Cardiac fibroblast (primary cell): ENCODE measurements at regions not wholly inside any gene's neighbourhood (a gene's known extent, or its start where the extent isn't known, plus 50 kb on each side); places are given as distances from the start of the nearest gene placed in this dataset.

Experiments used
- DNase-seq, 2 donors: peaks; one replicate each; pipeline versions ENCODE4 v3.0.0 to v3.0.0-alpha.2; 2010; ENCODE audit warnings: low read depth in 2 of 2
- H3K4me3 ChIP-seq, 2 donors: replicated peaks in 1 of 2; 1 replicate in 1 of 2; 2 replicates in 1 of 2; pipeline ENCODE4 v1.5.1; 2011; ENCODE audit warnings: low read depth in 2 of 2, low read length in 2 of 2, mild to moderate bottlenecking in 2 of 2, moderate library complexity in 1 of 2
- TF ChIP-seq, protein P1 (sequence below): IDR thresholded peaks from one replicate; pipeline ENCODE4 v1.5.1; 2011; ENCODE audit warnings: low read depth, mild to moderate bottlenecking, low read length, inconsistent platforms

DNA sequence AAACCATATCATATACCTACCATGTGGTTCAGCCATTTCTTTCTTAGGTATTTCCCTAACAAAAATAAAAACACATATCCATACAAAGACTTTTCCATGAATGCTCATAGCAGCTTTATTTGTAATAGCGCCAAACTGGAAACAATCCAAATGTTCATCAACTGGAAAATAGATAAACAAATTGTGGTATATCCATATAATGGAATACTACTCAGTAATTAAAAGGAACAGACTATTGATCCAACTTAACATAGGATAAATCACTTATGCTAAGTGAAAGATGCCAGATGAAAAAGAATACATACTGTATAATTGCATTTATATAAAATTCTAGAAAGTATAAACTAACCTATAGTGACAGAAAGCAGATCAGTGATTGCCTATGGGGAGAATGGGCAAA is 323.3 kb downstream of the BUD13 start:
- no peak overlapping the region for H3K4me3 ChIP-seq
- no peak for DNase-seq
- TF ChIP-seq, protein P1, sequence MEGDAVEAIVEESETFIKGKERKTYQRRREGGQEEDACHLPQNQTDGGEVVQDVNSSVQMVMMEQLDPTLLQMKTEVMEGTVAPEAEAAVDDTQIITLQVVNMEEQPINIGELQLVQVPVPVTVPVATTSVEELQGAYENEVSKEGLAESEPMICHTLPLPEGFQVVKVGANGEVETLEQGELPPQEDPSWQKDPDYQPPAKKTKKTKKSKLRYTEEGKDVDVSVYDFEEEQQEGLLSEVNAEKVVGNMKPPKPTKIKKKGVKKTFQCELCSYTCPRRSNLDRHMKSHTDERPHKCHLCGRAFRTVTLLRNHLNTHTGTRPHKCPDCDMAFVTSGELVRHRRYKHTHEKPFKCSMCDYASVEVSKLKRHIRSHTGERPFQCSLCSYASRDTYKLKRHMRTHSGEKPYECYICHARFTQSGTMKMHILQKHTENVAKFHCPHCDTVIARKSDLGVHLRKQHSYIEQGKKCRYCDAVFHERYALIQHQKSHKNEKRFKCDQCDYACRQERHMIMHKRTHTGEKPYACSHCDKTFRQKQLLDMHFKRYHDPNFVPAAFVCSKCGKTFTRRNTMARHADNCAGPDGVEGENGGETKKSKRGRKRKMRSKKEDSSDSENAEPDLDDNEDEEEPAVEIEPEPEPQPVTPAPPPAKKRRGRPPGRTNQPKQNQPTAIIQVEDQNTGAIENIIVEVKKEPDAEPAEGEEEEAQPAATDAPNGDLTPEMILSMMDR = no peak

DNA sequence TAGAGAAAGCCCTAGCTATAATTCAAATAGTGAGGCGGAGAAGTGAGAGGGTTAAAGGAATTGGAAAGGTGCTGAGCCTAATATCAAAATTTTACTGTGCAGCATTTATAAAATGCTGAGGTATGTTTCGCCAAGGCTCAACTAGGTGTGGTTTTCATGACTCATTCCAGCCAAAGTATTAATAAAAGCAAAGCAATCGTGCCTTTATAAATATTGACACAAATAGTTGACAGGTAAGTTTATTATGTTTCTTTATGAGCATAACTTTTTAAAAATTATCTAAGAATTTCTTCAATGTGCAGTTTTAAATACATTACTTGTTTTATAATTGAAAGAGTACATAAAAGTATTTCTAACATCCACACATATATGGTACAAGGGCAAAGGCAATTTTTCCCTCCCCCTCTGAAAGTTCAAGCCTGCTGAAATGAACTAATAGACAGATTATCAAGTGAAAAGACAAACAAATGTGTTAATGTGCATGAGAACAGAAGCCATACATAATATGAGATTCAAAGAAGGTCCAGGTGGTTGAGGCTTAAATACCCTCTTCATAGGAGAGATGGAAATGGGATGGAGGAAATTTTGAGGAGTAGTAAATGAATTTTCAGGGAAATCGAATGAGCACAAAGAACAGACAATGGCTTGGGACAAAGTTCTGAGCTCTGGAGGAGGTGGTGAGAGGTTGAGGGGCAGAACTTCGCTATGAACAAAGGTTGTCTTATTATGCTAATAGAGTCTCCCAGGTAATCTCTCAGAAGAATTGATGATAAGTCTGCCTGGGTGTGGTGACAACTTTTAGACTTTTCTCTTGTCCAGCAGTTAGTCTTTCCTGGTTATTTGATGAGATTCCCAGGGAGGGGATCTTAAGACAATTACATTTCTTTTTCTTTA is 326.5 kb downstream of the BUD13 start:
- TF ChIP-seq, protein P1 = no peak
- H3K4me3 ChIP-seq = no peak overlapping the region
- no peak for DNase-seq

DNA sequence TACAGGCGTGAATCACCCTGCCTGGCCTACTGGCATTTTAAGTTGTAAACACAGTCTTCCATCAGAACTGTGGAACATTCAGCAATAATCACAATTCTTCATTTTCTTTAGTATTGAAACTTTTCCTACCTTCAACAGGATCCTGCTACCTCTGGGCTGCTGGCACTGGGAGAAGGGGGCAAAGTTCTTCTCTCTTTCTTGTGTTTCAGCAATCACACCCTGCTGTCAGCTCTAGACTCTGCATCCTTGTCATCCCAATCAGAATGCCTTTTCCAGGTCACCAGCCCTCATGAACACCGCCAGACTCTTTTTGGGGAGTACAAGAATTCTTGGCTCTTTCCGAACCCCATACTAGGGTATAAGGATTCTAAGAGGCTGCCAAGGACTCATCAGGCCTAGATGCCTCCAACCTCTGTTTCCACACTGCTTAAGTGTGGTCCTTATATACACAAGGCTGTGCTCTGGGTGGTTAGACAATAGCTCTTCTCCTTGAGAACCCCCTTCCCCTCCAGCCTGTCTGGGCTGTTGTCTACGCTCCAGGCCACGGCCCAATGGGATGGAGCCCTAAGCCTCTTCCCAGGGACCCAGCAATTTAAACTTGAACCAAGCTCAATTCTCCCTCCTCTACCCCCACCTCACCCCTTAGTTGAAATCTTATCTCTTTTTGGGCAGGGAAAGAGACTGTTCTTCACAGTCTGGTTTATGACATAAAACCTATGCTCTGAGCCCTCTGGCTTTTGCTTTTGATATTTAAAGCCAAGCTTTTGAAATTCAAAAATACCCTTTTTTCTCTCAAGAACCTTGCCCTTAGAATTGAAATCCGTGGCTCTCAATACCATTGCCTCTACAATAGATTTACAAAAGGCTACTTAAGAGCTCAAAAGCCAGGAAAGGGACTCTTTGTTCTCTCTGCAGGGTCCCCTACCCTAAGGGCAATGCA is 327.4 kb downstream of the BUD13 start:
- DNase-seq = no peak
- TF ChIP-seq, protein P1 = no peak
- H3K4me3 ChIP-seq = no peak overlapping the region

DNA sequence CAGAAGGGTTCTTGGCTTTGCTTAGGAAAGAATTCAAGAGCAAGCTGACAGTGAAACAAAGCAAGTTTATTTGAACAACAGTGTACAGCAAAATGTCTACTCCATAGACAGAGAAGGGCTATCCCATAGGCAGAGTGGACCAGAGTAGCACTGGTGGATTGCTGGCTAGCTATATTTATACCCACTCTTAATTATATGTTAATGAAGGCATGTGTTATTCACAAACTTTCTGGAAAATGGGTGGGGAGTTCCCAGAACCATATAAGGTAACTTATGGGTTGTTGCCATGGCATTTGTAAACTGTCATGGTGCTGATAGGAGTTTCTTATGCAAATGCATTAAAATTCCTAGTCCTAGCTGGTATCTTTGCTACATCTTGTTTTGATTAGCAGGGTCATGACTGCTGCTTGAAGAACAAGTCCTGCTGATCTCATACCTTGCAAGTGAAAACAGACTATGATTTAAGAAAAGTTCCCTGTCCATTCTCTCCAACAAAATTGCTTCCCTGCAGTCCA is 330.5 kb downstream of the BUD13 start:
- no peak overlapping the region for H3K4me3 ChIP-seq
- no peak for DNase-seq
- TF ChIP-seq, protein P1 = no peak

DNA sequence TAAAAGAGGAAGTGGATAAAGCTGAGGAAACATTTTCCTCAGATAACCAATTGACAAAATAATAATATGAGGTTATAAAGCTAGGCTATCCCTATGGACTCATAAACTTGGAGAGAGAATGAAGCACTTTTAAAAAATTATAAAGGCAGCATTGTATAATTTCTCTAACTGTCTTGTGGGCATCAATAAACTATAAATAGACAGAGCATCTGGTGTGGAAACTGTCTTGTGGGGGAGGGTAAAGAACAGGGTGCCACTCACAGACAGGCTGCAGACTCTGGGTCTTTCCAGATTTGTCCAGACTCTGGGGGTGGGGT is 333.5 kb downstream of the BUD13 start:
- H3K4me3 ChIP-seq = no peak overlapping the region
- DNase-seq = no peak
- TF ChIP-seq, protein P1 = no peak

DNA sequence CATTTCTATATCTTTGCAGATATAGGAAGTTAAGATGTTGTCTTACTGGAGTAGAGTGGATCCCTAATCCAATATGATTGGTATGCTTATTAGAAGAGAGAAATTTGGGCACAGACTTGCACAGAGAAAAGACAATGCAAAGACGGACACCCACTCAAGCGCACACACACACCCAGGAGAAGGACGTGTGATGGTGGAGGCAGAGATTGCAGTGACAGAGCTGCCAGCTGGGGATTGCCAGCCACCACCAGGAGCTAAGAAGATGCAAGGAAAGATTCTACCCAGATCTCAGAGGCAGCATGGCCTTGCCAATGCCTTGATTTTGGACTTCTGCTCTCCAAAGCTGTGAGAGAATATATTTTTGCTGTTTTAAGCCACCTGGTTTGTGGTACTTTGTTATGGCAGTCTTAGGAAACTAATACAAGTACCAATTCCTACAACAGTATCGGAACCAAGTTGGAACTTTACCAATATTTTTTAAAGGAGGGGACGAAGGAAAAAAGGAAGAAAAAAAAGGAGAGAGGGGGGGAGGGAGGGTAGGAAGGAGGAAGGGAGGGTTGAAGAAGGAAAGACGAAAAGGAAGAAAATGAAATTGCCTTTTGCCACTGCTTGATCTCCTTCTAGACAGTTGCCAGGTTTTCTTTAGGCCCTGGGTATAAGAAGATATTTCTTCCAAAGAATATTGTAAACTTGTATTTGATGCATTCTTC is 334.0 kb downstream of the BUD13 start:
- no peak overlapping the region for H3K4me3 ChIP-seq
- TF ChIP-seq, protein P1 = no peak
- no peak for DNase-seq
